HUES6 (cell line): ENCODE measurements at regions not wholly inside any gene's neighbourhood (a gene's known extent, or its start where the extent isn't known, plus 50 kb on each side); places are given as distances from the start of the nearest gene placed in this dataset.
"Not testable (repeated sequence)": the region's sequence is repeated elsewhere in the genome, so short reads cannot be mapped to it uniquely, and the experiment has no call there.

Experiments used
- H3K27ac ChIP-seq: 2 replicates; pipeline ENCODE4 v1.7.0; 2013; ENCODE audit warnings: low read depth, mild to moderate bottlenecking, low read length, inconsistent platforms
- H3K27me3 ChIP-seq: 2 replicates; pipeline ENCODE4 v1.6.1; 2013; ENCODE audit warnings: low read length; ENCODE audit not compliant: control insufficient read depth, insufficient read depth
- H3K36me3 ChIP-seq: 2 replicates; pipeline ENCODE4 v1.6.1; 2013; ENCODE audit warnings: low read length; ENCODE audit not compliant: control insufficient read depth, insufficient read depth
- H3K4me1 ChIP-seq: 2 replicates; pipeline ENCODE4 v1.6.1; 2013; ENCODE audit warnings: low read length; ENCODE audit not compliant: control insufficient read depth, insufficient read depth
- H3K4me3 ChIP-seq: 2 replicates; pipeline ENCODE4 v1.5.1; 2013; ENCODE audit warnings: low read depth, low read length
- H3K9ac ChIP-seq: one replicate; pipeline ENCODE4 v1.6.1; 2013; ENCODE audit warnings: mild to moderate bottlenecking, low read length
- H3K9me3 ChIP-seq: 2 replicates; pipeline ENCODE4 v1.6.1; 2013; ENCODE audit warnings: low read depth, low read length; ENCODE audit not compliant: control insufficient read depth, insufficient read depth

DNA sequence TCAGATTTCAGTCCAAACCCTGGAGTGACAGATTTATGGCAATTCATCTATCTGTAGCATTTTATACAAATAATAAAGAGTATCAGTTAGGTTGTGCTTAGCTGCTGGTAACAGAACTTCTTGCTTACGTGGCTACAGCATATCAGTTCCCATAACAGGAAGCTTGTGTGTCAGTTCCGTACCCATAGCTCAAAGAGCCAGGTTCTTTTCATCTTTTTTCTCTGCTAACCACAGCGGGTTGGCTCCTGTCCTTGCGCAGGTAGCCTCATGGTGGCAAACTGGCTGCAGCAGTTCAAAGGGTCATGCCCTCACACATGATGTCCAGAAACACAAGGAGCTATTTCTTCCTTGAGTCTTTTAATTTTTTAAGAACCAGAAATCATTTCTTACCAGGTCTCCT is 1041.8 kb downstream of the GATA3 start:
- Histone ChIP-seq H3K36me3 (no peaks in the 10 kb centered on the region), H3K9me3 (no peaks in the 10 kb centered on the region), H3K9ac (no peak overlapping the region), H3K4me3 (no peak overlapping the region), H3K4me1 (no peaks in the 10 kb centered on the region; the same call in 1 of the 2 replicates), H3K27me3 (peaks cover 93% of the 10 kb centered on the region), H3K27ac (no peak overlapping the region)

- Histone ChIP-seq H3K4me1 (no peaks in the 10 kb centered on the region; the same call in 1 of the 2 replicates), H3K36me3 (no peaks in the 10 kb centered on the region), H3K4me3 (no peak overlapping the region), H3K9me3 (no peaks in the 10 kb centered on the region), H3K27ac (no peak overlapping the region), H3K9ac (no peak overlapping the region), H3K27me3 (peaks cover 93% of the 10 kb centered on the region)
Measured at GRCh38 chr10:9097206-9097990, 1042.9 kb downstream of the GATA3 start.

GRCh38 chr10:9097991-9098306 is 1043.5 kb downstream of the GATA3 start:
- no peaks in the 10 kb centered on the region for H3K36me3 ChIP-seq
- no peaks in the 10 kb centered on the region for H3K9me3 ChIP-seq
- no peak overlapping the region for H3K27ac ChIP-seq
- H3K9ac ChIP-seq, result no peak overlapping the region
- no peaks in the 10 kb centered on the region; the same call in 1 of the 2 replicates for H3K4me1 ChIP-seq
- H3K27me3 ChIP-seq, result peaks cover 88% of the 10 kb centered on the region
- no peak overlapping the region for H3K4me3 ChIP-seq

- H3K4me3 ChIP-seq, result no peak overlapping the region
- no peak overlapping the region for H3K27ac ChIP-seq
- H3K4me1 ChIP-seq, result no peaks in the 10 kb centered on the region; the same call in 1 of the 2 replicates
- H3K9ac ChIP-seq, result no peak overlapping the region
- H3K36me3 ChIP-seq, result no peaks in the 10 kb centered on the region
- peaks cover 54% of the 10 kb centered on the region for H3K27me3 ChIP-seq
- H3K9me3 ChIP-seq, result no peaks in the 10 kb centered on the region
Measured at GRCh38 chr10:9102026-9102425, 1047.5 kb downstream of the GATA3 start.

- Histone ChIP-seq H3K4me3 (no peak overlapping the region), H3K9ac (no peak overlapping the region), H3K27ac (no peak overlapping the region), H3K36me3 (no peaks in the 10 kb centered on the region), H3K4me1 (no peaks in the 10 kb centered on the region), H3K9me3 (no peaks in the 10 kb centered on the region), H3K27me3 (peaks cover 44% of the 10 kb centered on the region)
Measured at GRCh38 chr10:9103301-9103700, 1048.8 kb downstream of the GATA3 start.

DNA sequence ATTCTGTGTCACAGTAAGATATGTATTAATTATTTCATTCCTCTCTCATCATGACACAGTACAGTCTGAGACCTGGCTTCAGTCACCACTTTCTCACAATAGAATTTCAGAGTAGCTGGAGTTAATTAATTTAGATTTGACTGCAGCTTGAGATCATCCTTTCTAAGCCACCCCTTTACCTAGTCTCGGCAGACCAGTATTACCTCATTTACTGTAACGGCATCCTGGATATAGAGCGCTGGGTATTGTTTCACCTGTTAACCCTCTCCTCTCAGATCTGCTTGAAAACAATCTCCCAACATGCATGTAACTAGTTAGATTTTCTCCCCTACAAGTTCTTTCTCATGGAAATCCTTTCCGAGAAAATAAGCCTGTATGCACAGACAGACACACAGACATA is 1057.5 kb downstream of the GATA3 start:
- Histone ChIP-seq H3K9ac (no peak overlapping the region), H3K4me3 (no peak overlapping the region), H3K27me3 (no peaks in the 10 kb centered on the region; the same call in 1 of the 2 replicates), H3K27ac (no peak overlapping the region), H3K36me3 (no peaks in the 10 kb centered on the region), H3K4me1 (no peaks in the 10 kb centered on the region), H3K9me3 (no peaks in the 10 kb centered on the region)

DNA sequence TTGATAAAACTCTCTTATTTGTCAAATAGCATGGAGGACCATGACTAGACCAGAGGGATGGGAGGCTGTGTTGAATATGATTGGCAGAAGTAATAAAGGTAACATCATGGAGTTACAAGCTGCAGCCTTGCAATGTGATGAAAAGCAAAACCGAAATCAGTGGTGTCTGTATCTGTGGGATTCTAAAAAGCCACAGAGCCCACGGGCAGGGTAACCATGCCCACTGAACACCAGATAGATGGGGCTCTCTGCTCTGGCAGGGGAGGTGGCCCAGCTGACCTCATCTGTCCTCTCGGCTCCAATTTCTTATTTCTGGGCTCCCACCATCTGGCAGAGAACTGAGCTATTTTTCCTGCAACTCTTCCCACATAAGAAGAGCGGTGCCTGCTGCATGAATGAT is 1072.2 kb downstream of the GATA3 start:
- Histone ChIP-seq H3K36me3 (no peaks in the 10 kb centered on the region), H3K9ac (no peak overlapping the region), H3K4me1 (no peaks in the 10 kb centered on the region), H3K27ac (no peak overlapping the region), H3K4me3 (no peak overlapping the region), H3K9me3 (no peaks in the 10 kb centered on the region), H3K27me3 (no peaks in the 10 kb centered on the region)

DNA sequence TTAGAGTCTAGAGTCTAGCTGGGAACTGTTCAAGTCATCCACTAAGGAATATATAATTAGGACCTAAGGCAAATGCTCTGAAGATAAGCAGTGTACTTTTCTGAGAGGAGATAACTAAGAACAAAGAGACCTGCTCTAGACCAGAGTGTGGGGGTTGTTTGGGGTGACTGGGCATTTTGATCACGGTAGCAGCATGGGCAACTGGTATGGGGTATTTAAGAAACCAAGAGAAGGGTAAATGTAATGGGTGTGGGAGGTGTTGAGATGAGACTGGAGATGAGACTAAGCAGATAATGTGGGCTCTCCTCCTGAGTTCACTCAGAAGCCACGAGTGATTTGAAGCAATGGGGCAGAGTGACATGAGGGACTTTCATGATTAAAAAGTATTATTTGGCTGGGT is 1082.9 kb downstream of the GATA3 start:
- no peak overlapping the region for H3K9ac ChIP-seq
- no peaks in the 10 kb centered on the region for H3K36me3 ChIP-seq
- H3K27ac ChIP-seq, result no peak overlapping the region
- no peaks in the 10 kb centered on the region for H3K27me3 ChIP-seq
- H3K4me3 ChIP-seq, result no peak overlapping the region
- no peaks in the 10 kb centered on the region for H3K9me3 ChIP-seq
- no peaks in the 10 kb centered on the region for H3K4me1 ChIP-seq

DNA sequence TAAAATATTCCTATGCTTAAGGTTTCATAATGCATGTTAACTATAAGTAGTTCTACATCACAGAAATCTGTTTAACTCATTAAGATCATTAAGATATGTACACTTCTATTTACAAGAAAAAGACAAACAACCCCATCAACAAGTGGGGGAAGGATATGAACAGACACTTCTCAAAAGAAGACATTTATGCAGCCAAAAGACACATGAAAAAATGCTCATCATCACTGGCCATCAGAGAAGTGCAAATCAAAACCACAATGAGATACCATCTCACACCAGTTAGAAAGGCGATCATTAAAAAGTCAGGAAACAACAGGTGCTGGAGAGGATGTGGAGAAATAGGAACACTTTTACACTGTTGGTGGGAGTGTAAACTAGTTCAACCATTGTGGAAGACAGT is 1084.3 kb downstream of the GATA3 start:
- not testable (repeated sequence) for H3K36me3 ChIP-seq, H3K4me1 ChIP-seq, H3K27ac ChIP-seq, H3K27me3 ChIP-seq, H3K9ac ChIP-seq, H3K4me3 ChIP-seq, H3K9me3 ChIP-seq

DNA sequence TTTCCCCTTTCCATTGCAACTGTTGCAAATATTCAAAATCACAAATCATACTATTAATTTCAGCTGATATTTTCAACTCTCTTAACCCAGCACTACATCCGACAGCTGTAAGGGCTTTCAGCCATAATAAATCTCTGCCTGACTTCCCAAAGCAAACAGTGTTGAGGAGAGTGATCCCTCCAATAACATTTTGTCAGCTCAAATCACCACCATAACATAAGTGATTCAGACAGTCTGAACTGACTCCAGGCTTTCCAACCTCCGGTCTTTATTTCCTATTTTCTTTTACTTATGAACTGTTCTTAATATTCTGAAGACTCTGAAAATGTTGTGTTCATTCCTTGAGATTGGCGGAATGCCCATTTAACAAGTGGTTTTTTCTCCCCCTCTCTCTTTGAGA is 1085.9 kb downstream of the GATA3 start:
- H3K4me1 ChIP-seq, result no peaks in the 10 kb centered on the region
- no peaks in the 10 kb centered on the region for H3K36me3 ChIP-seq
- no peak overlapping the region for H3K9ac ChIP-seq

GRCh38 chr10:9147475-9147874 is 1093.0 kb downstream of the GATA3 start:
- no peaks in the 10 kb centered on the region for H3K4me1 ChIP-seq
- H3K36me3 ChIP-seq, result no peaks in the 10 kb centered on the region
- no peaks in the 10 kb centered on the region for H3K27me3 ChIP-seq
- H3K9me3 ChIP-seq, result no peaks in the 10 kb centered on the region
- H3K4me3 ChIP-seq, result no peak overlapping the region
- H3K9ac ChIP-seq, result no peak overlapping the region
- H3K27ac ChIP-seq, result no peak overlapping the region

More for the DNA sequence above, 1085.9 kb downstream of the GATA3 start:
- no peak overlapping the region for H3K27ac ChIP-seq
- no peaks in the 10 kb centered on the region for H3K27me3 ChIP-seq
- no peaks in the 10 kb centered on the region for H3K9me3 ChIP-seq
- no peak overlapping the region for H3K4me3 ChIP-seq
